ENCODE measurements at regions not wholly inside any gene's neighbourhood (a gene's known extent, or its start where the extent isn't known, plus 50 kb on each side); places are given as distances from the start of the nearest gene placed in this dataset.

- TF ChIP-seq, protein P1, sequence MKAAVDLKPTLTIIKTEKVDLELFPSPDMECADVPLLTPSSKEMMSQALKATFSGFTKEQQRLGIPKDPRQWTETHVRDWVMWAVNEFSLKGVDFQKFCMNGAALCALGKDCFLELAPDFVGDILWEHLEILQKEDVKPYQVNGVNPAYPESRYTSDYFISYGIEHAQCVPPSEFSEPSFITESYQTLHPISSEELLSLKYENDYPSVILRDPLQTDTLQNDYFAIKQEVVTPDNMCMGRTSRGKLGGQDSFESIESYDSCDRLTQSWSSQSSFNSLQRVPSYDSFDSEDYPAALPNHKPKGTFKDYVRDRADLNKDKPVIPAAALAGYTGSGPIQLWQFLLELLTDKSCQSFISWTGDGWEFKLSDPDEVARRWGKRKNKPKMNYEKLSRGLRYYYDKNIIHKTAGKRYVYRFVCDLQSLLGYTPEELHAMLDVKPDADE (IDR thresholded peaks at IDR 0.05): no peak
- TF ChIP-seq REST (IDR thresholded peaks at IDR 0.05; ENCODE audit: unreplicated experiment) (no peak), ZNF114 (CRISPR knock-in tag; IDR thresholded peaks at IDR 0.05) (no peak), CTCF (conservative IDR thresholded peaks at IDR 0.05; ENCODE audit: low read depth in 2 of 2) (no peak), STAT1 (IDR thresholded peaks at IDR 0.05; ENCODE audit: unreplicated experiment) (no peak), NANOG (IDR thresholded peaks at IDR 0.05; ENCODE audit: borderline replicate concordance) (no peak), JUNB (IDR thresholded peaks at IDR 0.05; ENCODE audit: unreplicated experiment) (no peak), EZH2 (IDR thresholded peaks at IDR 0.05; ENCODE audit: low read depth, unreplicated experiment) (no peak), EZH2phosphoT487 (IDR thresholded peaks at IDR 0.05; ENCODE audit: unreplicated experiment) (no peak), ZNF331 (CRISPR knock-in tag; IDR thresholded peaks at IDR 0.05; ENCODE audit: low read depth) (no peak), CREB1 (CRISPR knock-in tag; IDR thresholded peaks at IDR 0.05; ENCODE audit: low read depth) (no peak)
Measured at GRCh38 chr14:51507906-51508511, 143.7 kb upstream of the FRMD6 start (continued).

- ATAC-seq (no peak), DNase-seq (ENCODE audit: low spot score) (no peak)
- H3K27ac Mint-ChIP-seq: no peak overlapping the region
- Histone ChIP-seq H3K79me2 (replicated peaks; ENCODE audit: insufficient read depth) (no peaks in the 10 kb centered on the region), H3F3A (replicated peaks; ENCODE audit: low read depth) (no peaks in the 10 kb centered on the region), H2AFZ (no peak overlapping the region), H3K4me3 (no peak overlapping the region), H3K9me2 (ENCODE audit: insufficient read depth) (peaks cover 15% of the 10 kb centered on the region), H3K36me3 (ENCODE audit: insufficient read depth) (no peaks in the 10 kb centered on the region), H3K27ac (ENCODE audit: low read depth) (no peak overlapping the region), H3K4me2 (no peak overlapping the region), H3K27me3 (ENCODE audit: insufficient read depth) (no peaks in the 10 kb centered on the region), H3K4me1 (ENCODE audit: insufficient read depth) (no peaks in the 10 kb centered on the region), H4K20me1 (replicated peaks; ENCODE audit: insufficient read depth) (no peaks in the 10 kb centered on the region)
- H3K4me3 Mint-ChIP-seq: no peak overlapping the region
- H3K9me3 Mint-ChIP-seq: no peaks in the 10 kb centered on the region
- H3K36me3 Mint-ChIP-seq (ENCODE audit: low read depth): no peaks in the 10 kb centered on the region
- H3K27me3 Mint-ChIP-seq (ENCODE audit: insufficient read depth, low read depth, poor library complexity): peaks cover 6% of the 10 kb centered on the region
- H3K4me1 Mint-ChIP-seq: peaks cover 8% of the 10 kb centered on the region
- TF ChIP-seq STAT1 (IDR thresholded peaks at IDR 0.05; ENCODE audit: unreplicated experiment) (no peak), CREB1 (CRISPR knock-in tag; IDR thresholded peaks at IDR 0.05; ENCODE audit: low read depth) (no peak), JUNB (IDR thresholded peaks at IDR 0.05; ENCODE audit: unreplicated experiment) (no peak), NANOG (IDR thresholded peaks at IDR 0.05; ENCODE audit: borderline replicate concordance) (no peak), EZH2phosphoT487 (IDR thresholded peaks at IDR 0.05; ENCODE audit: unreplicated experiment) (no peak), EZH2 (IDR thresholded peaks at IDR 0.05; ENCODE audit: low read depth, unreplicated experiment) (no peak), ZNF462 (CRISPR knock-in tag; IDR thresholded peaks at IDR 0.05) (no peak), ZNF331 (CRISPR knock-in tag; IDR thresholded peaks at IDR 0.05; ENCODE audit: low read depth) (no peak)
Measured at GRCh38 chr14:51511265-51511664, 140.4 kb upstream of the FRMD6 start.
